GM13977 (cell line): ENCODE measurements at regions not wholly inside any gene's neighbourhood (a gene's known extent, or its start where the extent isn't known, plus 50 kb on each side); places are given as distances from the start of the nearest gene placed in this dataset.

Experiments
- DNase-seq: peaks from one replicate; pipeline ENCODE4 v3.0.0; 2012; ENCODE audit warnings: low spot score
- in situ Hi-C: fragments of 300-500 bp; cut with MboI; formaldehyde crosslinking; loops from one replicate; pipeline ENCODE4 v1.12.0; 2022; ENCODE audit warnings: low sequenced_read_pairs, low pct_unique_long_range_greater_than_20kb, mixed read lengths, inconsistent platforms; ENCODE audit not compliant: unreplicated experiment
- TF ChIP-seq, protein P1 (sequence below): IDR thresholded peaks from 2 replicates; pipeline ENCODE4 v1.5.1; 2012; ENCODE audit warnings: mild to moderate bottlenecking, control low read depth; ENCODE audit not compliant: insufficient read depth; ENCODE audit errors: extremely low read depth, missing control alignments

DNA sequence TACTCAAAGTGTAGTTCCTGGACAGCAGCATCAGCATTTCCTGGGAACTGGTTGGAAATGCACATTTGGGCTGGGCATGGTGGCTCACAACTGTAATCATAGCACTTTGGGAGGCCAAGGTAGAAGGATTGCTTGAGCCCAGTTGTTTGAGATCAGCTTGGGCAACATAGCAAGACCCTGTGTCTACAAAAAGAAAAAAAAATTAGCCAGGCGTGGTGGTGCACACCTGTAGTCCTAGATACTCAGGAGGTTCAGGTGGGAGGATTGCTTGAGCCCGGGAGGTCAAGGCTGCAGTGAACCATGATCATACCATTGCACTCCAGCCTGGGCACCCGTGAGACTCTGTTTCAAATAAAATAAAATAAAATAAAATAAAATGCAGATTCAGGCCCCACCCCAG lies 156.2 kb downstream of the CDC5L start:
- TF ChIP-seq, protein P1, sequence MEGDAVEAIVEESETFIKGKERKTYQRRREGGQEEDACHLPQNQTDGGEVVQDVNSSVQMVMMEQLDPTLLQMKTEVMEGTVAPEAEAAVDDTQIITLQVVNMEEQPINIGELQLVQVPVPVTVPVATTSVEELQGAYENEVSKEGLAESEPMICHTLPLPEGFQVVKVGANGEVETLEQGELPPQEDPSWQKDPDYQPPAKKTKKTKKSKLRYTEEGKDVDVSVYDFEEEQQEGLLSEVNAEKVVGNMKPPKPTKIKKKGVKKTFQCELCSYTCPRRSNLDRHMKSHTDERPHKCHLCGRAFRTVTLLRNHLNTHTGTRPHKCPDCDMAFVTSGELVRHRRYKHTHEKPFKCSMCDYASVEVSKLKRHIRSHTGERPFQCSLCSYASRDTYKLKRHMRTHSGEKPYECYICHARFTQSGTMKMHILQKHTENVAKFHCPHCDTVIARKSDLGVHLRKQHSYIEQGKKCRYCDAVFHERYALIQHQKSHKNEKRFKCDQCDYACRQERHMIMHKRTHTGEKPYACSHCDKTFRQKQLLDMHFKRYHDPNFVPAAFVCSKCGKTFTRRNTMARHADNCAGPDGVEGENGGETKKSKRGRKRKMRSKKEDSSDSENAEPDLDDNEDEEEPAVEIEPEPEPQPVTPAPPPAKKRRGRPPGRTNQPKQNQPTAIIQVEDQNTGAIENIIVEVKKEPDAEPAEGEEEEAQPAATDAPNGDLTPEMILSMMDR: no peak
- in situ Hi-C loops: no loop called here
- DNase-seq: no peak

DNA sequence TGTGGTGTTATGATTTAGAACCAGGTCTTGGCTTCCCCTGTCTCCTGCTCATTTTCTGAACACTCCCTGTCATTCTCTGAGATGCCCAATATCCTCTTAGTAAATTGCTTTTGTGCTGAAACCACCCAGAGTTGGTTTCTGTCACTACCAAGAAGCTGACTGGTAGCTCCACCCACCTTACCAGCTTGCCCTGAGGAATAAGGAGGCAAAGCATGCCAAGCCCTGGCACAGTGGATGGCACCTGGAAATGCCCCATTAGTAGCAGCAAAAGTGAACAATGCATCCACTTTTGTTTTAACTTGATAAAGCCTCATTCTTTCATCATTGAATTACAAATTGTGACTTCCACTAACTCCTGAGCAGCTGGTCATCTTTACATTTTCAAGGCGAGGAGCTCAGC lies 157.7 kb downstream of the CDC5L start:
- TF ChIP-seq, protein P1: no peak
- DNase-seq: no peak
- in situ Hi-C loops: no loop called here

DNA sequence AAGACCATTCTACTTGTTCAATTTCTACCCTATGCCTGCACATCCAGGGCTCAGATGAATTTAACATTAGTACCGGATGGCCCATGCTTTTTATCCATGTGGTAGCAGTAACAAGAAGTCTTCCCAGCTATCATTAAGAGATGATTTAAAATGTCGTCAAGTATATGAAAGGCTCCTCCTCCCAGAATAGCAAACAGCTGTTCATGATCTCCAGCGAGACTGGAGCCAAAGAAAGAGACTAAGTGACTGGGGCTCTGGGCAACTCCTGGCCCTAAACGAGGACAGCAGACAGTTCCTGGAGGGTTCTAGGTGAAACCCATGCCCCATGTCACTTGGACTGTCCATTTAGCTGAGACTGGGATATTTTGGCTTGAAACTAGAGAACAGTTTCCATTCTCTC lies 160.8 kb downstream of the CDC5L start:
- in situ Hi-C loops: no loop called here
- TF ChIP-seq, protein P1: no peak
- DNase-seq: no peak

DNA sequence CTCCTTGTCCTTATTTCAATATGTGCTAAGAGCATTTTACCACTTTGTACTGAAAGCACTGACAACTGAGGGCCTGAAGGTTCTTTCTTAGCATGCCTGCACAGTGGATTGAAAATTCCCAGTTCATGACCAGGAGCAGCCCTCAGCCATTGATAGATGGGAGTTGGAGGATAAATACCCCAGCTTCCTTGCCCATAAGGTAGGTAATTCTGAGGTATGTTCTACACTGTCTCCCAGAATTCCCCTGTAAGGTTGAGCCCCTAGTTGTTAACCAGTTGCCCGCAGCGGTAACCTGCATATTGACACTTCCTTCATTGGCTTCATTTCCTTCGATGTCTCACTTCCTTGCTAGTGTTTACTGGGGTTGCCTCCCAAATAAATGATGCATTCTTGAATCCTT lies 162.0 kb downstream of the CDC5L start:
- TF ChIP-seq, protein P1: no peak
- no peak for DNase-seq
- in situ Hi-C loops: no loop called here

DNA sequence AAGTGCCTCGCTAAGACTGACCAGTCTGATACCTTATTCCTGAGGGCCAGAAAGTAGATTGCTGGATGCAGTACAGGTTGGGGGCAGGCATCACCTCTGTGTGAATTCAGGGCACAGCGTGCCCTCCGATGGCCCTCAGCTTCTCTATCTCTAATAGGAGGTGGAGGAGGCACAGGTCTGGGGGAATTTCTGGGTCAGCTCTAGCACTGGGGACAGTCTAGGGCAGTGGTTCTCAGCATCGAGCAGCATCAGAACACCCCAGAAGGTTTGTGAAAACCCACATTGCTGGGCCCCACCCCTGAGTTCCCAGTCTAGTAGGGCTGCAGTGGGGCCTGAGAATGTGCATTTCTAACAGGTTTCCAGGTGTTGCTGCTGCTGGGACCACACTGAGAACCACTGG lies 166.7 kb downstream of the CDC5L start:
- TF ChIP-seq, protein P1: no peak
- in situ Hi-C loops: no loop called here
- no peak for DNase-seq

DNA sequence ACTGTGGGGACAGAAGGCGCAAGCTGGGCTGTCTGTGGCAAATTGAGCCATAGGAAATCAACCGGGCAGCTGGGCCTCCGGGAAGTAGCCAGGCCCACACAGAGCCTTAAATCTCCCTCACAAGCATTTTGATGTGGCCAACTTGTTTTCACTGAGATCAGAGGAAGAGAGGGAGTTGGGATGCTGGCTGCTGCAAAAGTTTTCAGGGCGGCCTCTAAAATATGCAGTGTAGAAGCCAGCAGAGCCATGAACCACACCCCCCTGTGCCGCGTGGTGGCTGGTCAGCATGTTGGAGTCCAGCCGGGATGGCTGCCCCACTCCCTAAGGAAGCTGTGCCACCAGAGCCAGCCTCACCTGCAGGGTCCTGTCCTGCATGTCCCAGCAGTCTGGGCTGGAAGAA lies 167.4 kb downstream of the CDC5L start:
- no peak for DNase-seq
- TF ChIP-seq, protein P1: no peak
- in situ Hi-C loops: no loop called here

DNA sequence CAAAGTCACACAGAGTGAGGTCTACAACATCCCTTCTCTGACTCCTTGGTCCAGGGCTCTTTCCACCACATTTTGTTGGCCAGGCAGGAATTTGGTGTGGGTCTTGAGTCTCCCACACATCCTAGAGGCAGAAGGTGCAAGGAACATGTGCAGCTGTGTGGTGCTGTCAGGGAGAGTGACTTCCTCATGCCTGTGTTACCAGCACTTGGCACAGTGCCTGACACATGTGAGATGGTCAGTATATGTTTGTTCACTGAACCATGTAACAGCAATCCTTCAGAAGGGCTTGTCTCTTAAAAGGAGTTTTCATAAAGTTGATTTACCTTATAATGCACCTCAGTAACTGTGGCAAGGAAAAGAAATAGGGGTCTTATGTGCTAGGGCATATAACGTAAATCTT lies 168.5 kb downstream of the CDC5L start:
- DNase-seq: no peak
- TF ChIP-seq, protein P1: no peak
- in situ Hi-C loops: no loop called here
